Cardiac septum (tissue), 1 donor: ENCODE measurements at regions not wholly inside any gene's neighbourhood (a gene's known extent, or its start where the extent isn't known, plus 50 kb on each side); places are given as distances from the start of the nearest gene placed in this dataset.
"Not testable (repeated sequence)": the region's sequence is repeated elsewhere in the genome, so short reads cannot be mapped to it uniquely, and the experiment has no call there.

Experiments
- DNase-seq: peaks from one replicate; pipeline ENCODE4 v3.0.0-alpha.2; 2020; ENCODE audit warnings: low spot score
- intact Hi-C: fragments of 100-400 bp; cut with DNase I; formaldehyde crosslinking; loops from one replicate; pipeline ENCODE4 v1.14.0; 2022
- donor health status: DM: no; HTN: no; CAD: no.

- intact Hi-C loops, result loop anchor here (10.0 kb wide), 1 partner anchor 288 kb away; no protein-coding TSS in a partner anchor
- DNase-seq, result no peak
Measured at GRCh38 chrX:34576864-34577263, 80.2 kb downstream of the TMEM47 start.

DNA sequence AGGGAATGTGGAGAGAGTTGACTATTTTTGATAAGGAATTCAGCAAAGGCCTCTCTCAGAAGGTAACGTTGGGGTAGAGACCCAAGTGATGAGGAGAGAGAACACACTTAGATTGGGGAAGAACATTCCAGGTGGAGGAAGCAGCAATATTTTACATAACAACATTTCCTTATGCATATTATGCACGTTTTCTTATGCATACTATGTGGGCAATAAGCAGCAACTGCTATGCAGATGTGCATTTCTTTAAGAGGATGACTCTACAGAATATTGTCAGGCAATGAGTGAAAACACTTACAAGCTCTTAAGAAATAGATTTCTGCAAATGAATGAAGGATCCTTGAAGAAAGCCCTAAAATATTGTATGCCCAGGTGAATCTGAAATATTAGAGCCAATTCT, 91.1 kb downstream of the TMEM47 start:
- DNase-seq, result no peak
- intact Hi-C loops, result no loop called here

GRCh38 chrX:34563804-34564203, 93.3 kb downstream of the TMEM47 start:
- intact Hi-C loops, result no loop called here
- DNase-seq, result no peak

GRCh38 chrX:34563061-34563460, 94.0 kb downstream of the TMEM47 start:
- DNase-seq, result no peak
- intact Hi-C loops, result no loop called here

DNA sequence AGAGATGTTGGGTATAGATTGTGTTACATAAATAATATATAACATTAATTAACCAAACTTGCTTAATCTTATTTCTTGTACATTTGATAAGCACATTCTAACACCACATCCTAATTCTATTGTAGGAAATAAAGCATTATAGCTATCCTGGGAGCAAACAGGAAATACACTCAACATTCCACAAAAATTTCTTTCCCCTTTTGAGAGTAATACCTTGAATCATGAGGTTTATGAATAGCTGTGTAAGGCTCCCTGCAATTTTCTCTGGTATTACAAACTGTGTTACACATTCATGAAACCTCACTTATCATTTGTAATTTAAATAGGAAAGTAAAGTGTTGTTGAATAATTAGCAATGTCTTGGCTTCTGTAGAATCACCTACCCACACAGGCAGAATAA, 95.1 kb downstream of the TMEM47 start:
- intact Hi-C loops, result no loop called here
- DNase-seq, result no peak

DNA sequence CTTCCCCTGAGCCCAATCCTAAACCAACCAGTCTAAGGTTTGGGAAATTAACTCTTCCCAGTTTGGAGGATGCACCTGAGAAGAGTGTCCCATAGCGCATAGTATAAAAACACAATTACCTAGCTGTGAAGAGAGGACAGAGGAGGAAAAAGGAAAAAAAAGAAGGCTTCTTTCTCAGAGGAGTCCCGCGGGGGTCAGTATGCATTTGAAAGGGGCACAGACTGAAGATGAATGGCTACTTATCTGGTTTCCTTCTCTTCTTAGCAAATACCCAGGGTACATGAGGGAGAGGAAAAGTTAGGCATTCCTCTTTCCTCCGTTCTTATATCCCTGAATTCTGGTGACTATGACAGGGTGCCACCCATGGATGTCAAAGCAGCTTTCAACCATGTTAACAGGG, 96.9 kb downstream of the TMEM47 start:
- DNase-seq, result no peak
- intact Hi-C loops, result no loop called here

DNA sequence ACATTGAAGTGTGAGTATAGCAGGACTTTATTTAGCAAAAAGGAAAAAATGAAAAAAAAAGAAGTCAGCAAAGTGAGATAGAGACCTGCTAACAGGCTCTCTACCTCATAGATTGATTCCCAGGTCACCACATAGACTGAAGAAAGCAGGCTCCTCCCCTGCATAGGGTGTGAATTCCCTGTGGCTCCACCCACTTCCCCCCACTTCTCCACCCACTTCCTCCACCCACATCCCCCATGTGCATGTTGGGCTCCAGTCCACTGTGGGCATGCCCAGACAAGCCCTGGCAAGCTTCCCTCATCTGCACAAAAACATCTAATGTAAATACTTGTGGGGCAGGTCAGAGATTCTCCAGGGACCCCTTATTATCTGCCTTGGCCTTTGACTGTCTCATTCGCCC, 97.8 kb downstream of the TMEM47 start:
- DNase-seq, result no peak
- intact Hi-C loops, result no loop called here

DNA sequence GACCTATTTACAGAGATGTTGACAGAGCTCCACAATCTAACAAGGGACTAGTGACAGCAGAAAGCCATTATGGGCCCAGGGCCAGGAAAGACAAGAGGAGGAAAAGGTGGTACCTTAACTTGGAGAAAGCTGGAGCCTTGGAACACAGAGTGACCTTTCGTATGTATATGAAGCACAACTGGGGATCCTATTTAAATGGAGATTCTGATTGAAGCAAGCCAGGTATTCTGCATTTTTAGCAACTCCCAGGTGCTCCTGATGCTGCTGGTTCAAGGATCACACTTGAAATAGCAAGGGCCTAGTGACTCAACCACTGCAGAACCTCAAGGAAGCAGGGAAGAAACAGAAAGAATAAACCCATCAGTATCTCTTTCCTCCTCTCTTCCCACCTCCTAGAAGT, 99.4 kb downstream of the TMEM47 start:
- intact Hi-C loops, result no loop called here

GRCh38 chrX:34555481-34555880, 101.6 kb downstream of the TMEM47 start:
- intact Hi-C loops, result no loop called here
- DNase-seq, result no peak

More for the DNA sequence above, 99.4 kb downstream of the TMEM47 start:
- no peak for DNase-seq

DNA sequence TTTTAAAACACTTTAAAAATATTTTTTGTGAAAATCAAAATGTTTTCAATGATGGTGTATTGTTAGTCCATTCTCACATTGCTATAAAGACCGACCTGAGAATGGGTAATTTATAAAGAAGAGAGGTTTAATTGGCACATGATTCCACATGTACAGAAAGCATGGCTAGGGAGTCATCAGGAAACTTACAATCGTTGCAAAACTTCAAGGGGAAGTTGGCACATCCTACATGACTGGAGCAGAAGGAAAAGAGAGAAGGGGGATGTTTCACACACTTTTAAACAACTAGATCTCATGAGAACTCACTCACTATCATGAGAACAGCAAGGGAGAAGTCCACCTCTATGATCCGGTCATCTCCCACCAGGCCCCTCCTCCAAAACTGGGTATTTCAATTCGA, 110.7 kb downstream of the TMEM47 start:
- no peak for DNase-seq
- intact Hi-C loops, result no loop called here

- intact Hi-C loops, result no loop called here
- no peak for DNase-seq
Measured at GRCh38 chrX:34528081-34528480, 129.0 kb downstream of the TMEM47 start.

DNA sequence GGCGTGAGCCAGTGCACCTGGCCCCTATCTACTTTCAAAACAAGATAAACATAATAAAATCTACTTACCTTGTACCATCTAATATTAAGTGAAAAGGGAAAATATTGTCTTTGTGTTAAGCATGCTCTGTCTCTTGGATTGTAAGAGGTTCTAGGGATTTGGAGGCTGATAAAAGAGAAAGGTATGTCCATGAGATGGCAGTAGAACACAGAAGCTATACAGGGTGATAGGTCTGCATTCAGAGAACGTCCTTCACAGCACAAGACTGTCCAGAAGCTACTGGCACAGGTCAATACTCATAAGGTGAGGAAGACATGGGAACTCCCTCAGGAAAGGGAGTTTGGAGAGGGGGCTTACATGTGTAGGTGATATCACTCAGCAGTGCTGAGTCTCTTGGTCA, 135.5 kb downstream of the TMEM47 start:
- intact Hi-C loops, result no loop called here

GRCh38 chrX:34509394-34509793, 147.7 kb downstream of the TMEM47 start:
- DNase-seq, result no peak
- intact Hi-C loops, result no loop called here

More for the DNA sequence above, 135.5 kb downstream of the TMEM47 start:
- DNase-seq, result no peak

- no peak for DNase-seq
- intact Hi-C loops, result no loop called here
Measured at GRCh38 chrX:34503119-34503518, 154.0 kb downstream of the TMEM47 start.

DNA sequence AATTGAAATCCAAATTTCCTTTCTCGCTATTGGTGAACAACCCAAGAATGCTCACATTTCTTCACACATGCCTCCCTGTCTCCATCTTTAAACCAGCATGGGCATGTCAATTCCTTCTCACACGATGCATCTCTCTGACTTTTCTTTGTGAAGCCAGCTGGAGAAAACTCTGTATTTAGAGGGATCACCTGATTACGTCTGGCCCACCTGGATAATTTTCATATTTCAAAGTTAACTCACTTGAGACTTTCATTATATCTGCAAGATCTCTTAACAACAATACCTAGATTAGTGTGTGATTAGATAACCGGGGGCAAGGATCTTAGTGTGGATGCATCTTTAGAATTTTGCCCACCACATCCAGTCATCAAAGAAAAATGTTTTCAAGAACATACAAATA, 164.0 kb downstream of the TMEM47 start:
- intact Hi-C loops, result no loop called here
- DNase-seq, result no peak

GRCh38 chrX:34491126-34491525, 166.0 kb downstream of the TMEM47 start:
- intact Hi-C loops, result no loop called here
- no peak for DNase-seq

DNA sequence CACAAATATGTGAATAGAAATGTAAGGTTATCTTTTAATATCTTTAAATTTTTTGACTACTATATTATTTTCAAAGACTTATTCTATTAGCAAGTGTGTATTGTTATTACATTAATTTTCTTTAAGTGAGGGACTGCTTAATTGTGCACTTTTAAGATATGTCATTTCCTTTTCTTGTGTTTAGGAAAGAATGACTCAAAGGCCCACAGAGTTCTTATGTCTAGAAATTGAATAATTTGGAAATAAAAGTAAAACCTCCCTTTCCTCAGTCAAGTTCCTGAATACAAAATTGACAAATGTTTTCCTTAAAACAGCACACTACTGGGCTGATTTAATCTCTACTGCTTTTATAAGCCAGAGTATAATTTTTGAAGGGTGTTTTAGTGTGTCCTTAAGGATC, 169.7 kb downstream of the TMEM47 start:
- intact Hi-C loops, result no loop called here
- DNase-seq, result no peak

- intact Hi-C loops, result no loop called here
- no peak for DNase-seq
Measured at GRCh38 chrX:34483980-34484379, 173.1 kb downstream of the TMEM47 start.

GRCh38 chrX:34470507-34470906, 186.6 kb downstream of the TMEM47 start:
- DNase-seq, result no peak
- intact Hi-C loops, result no loop called here

- intact Hi-C loops, result no loop called here
- no peak for DNase-seq
Measured at GRCh38 chrX:34467437-34467836, 189.6 kb downstream of the TMEM47 start.

GRCh38 chrX:34463220-34463619, 193.9 kb downstream of the TMEM47 start:
- intact Hi-C loops, DNase-seq: not testable (repeated sequence)

GRCh38 chrX:34457850-34458249, 199.2 kb downstream of the TMEM47 start:
- intact Hi-C loops, DNase-seq: not testable (repeated sequence)

- intact Hi-C loops, result no loop called here
- DNase-seq, result no peak
Measured at GRCh38 chrX:34437586-34437985, 219.5 kb downstream of the TMEM47 start.
